NCI-H345 treated with DMSO at 0.1 percent for 48 hours (cell line): ENCODE measurements at regions not wholly inside any gene's neighbourhood (a gene's known extent, or its start where the extent isn't known, plus 50 kb on each side); places are given as distances from the start of the nearest gene placed in this dataset.

Source experiments
- DNase-seq: peaks from one replicate; lab custom pipeline; 2025; ENCODE audit not compliant: unreplicated experiment; lab: John Stamatoyannopoulos, UW

GRCh38 chr16:62907562-62907961 is 871.3 kb upstream of the CDH8 start:
- no peak for DNase-seq

GRCh38 chr16:62903961-62904502 is 867.8 kb upstream of the CDH8 start:
- no peak for DNase-seq

- no peak for DNase-seq
Observed at GRCh38 chr16:62899737-62900136, 863.5 kb upstream of the CDH8 start.

- no peak for DNase-seq
Observed at GRCh38 chr16:62889097-62889496, 852.9 kb upstream of the CDH8 start.

- no peak for DNase-seq
Observed at GRCh38 chr16:62883509-62883908, 847.3 kb upstream of the CDH8 start.

- no peak for DNase-seq
Observed at GRCh38 chr16:62882552-62883221, 846.4 kb upstream of the CDH8 start.

GRCh38 chr16:62876133-62876532 is 839.9 kb upstream of the CDH8 start:
- DNase-seq: no peak

GRCh38 chr16:62872339-62872738 is 836.1 kb upstream of the CDH8 start:
- no peak for DNase-seq

GRCh38 chr16:62870554-62870953 is 834.3 kb upstream of the CDH8 start:
- DNase-seq: no peak

- DNase-seq: no peak
Observed at GRCh38 chr16:62869837-62870236, 833.6 kb upstream of the CDH8 start.

- DNase-seq: no peak
Observed at GRCh38 chr16:62863139-62863538, 826.9 kb upstream of the CDH8 start.

GRCh38 chr16:62853887-62854286 is 817.6 kb upstream of the CDH8 start:
- no peak for DNase-seq

- no peak for DNase-seq
Observed at GRCh38 chr16:62846399-62847057, 810.3 kb upstream of the CDH8 start.

GRCh38 chr16:62832214-62832613 is 796.0 kb upstream of the CDH8 start:
- DNase-seq: no peak

GRCh38 chr16:62831235-62831850 is 795.1 kb upstream of the CDH8 start:
- DNase-seq: no peak

GRCh38 chr16:62829607-62830006 is 793.4 kb upstream of the CDH8 start:
- DNase-seq: no peak

- DNase-seq: no peak
Observed at GRCh38 chr16:62829084-62829483, 792.8 kb upstream of the CDH8 start.

- no peak for DNase-seq
Observed at GRCh38 chr16:62821824-62822223, 785.6 kb upstream of the CDH8 start.

GRCh38 chr16:62816971-62817519 is 780.8 kb upstream of the CDH8 start:
- DNase-seq: no peak

- no peak for DNase-seq
Observed at GRCh38 chr16:62814891-62815290, 778.7 kb upstream of the CDH8 start.

GRCh38 chr16:62805221-62805857 is 769.1 kb upstream of the CDH8 start:
- DNase-seq: no peak
